ENCODE measurements at regions not wholly inside any gene's neighbourhood (a gene's known extent, or its start where the extent isn't known, plus 50 kb on each side); places are given as distances from the start of the nearest gene placed in this dataset.

GRCh38 chr9:1951446-1951845, 63.7 kb upstream of the SMARCA2 start:
- Mint-ChIP-seq H3K27me3 (no peaks in the 10 kb centered on the region), H3K27ac (no peak overlapping the region), H3K9me3 (no peaks in the 10 kb centered on the region), H3K36me3 (no peaks in the 10 kb centered on the region), H3K4me3 (no peak overlapping the region), H3K4me1 (ENCODE audit: low read depth) (no peaks in the 10 kb centered on the region)
- ChIA-PET POLR2A (no interaction called here), CTCF (interaction anchor here (0.6 kb wide), 1 partner anchor 136 kb away, joined by 3 read pairs; no protein-coding TSS in a partner anchor)
- intact Hi-C loops (cut with micrococcal nuclease), result no loop called here
- DNase-seq, result no peak

DNA sequence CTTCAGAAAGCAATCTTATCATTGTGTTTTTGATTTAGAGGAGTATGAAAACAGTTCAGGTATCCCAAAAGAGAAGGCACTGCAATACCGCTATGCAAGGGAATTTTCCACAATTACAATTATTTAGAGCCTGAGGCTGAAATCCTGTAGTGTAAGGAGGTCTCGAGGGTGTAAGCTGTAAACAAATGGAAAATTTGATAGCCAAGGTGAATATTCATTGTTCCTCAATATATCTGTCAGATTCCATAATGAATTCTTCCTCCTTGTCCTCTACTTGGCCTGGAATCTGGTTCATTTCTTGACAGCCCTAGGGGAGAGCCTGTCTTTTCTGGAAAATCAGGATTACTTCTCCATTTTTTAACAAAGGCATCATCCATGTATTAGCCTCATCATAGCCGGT, 63.1 kb upstream of the SMARCA2 start:
- ChIA-PET CTCF (no interaction called here), POLR2A (no interaction called here)
- no peaks in the 10 kb centered on the region for H3K27me3 Mint-ChIP-seq
- DNase-seq, result no peak
- H3K27ac Mint-ChIP-seq, result no peak overlapping the region
- H3K36me3 Mint-ChIP-seq, result no peaks in the 10 kb centered on the region
- no peak overlapping the region for H3K4me3 Mint-ChIP-seq
- H3K9me3 Mint-ChIP-seq, result no peaks in the 10 kb centered on the region
- no peaks in the 10 kb centered on the region for H3K4me1 Mint-ChIP-seq (ENCODE audit: low read depth)
- intact Hi-C loops (cut with micrococcal nuclease), result no loop called here

GRCh38 chr9:1954238-1954637, 60.9 kb upstream of the SMARCA2 start:
- Mint-ChIP-seq H3K36me3 (no peaks in the 10 kb centered on the region), H3K4me3 (no peak overlapping the region), H3K27ac (no peak overlapping the region), H3K4me1 (ENCODE audit: low read depth) (no peaks in the 10 kb centered on the region), H3K9me3 (no peaks in the 10 kb centered on the region), H3K27me3 (no peaks in the 10 kb centered on the region)
- DNase-seq, result no peak
- ChIA-PET CTCF (no interaction called here), POLR2A (no interaction called here)
- intact Hi-C loops (cut with micrococcal nuclease), result no loop called here

- intact Hi-C loops (cut with micrococcal nuclease), result no loop called here
- ChIA-PET CTCF (no interaction called here), POLR2A (no interaction called here)
These were observed 58.2 kb upstream of the SMARCA2 start for GRCh38 chr9:1956958-1957357.

DNA sequence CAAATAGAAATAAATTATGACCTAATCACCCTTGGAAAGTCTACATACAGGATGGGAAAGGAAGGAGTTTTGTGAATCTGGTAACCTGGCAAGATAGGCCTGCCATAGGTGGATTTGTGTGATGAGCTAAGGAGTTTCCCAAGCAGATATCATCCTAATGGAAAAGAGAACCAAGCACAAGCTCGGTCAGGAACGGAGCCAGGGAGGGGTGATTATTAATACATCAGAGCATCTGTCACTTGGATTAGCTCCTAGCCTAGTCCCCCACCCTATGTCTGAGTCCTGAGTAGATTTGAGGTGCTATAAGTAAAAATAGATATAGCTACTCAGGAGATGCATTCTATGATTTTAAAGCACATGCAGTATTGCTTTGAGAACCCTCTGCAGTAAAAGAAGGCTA, 57.3 kb upstream of the SMARCA2 start:
- no peaks in the 10 kb centered on the region for H3K9me3 Mint-ChIP-seq
- no peaks in the 10 kb centered on the region for H3K36me3 Mint-ChIP-seq
- H3K27ac Mint-ChIP-seq, result no peak overlapping the region
- no peak for DNase-seq
- intact Hi-C loops (cut with micrococcal nuclease), result no loop called here
- POLR2A ChIA-PET, result no interaction called here
- H3K27me3 Mint-ChIP-seq, result no peaks in the 10 kb centered on the region
- H3K4me1 Mint-ChIP-seq (ENCODE audit: low read depth), result no peaks in the 10 kb centered on the region
- no peak overlapping the region for H3K4me3 Mint-ChIP-seq
- CTCF ChIA-PET, result no interaction called here

More at GRCh38 chr9:1956958-1957357, 58.2 kb upstream of the SMARCA2 start:
- Mint-ChIP-seq H3K9me3 (no peaks in the 10 kb centered on the region), H3K27ac (no peak overlapping the region), H3K36me3 (no peaks in the 10 kb centered on the region), H3K4me3 (no peak overlapping the region), H3K27me3 (no peaks in the 10 kb centered on the region), H3K4me1 (ENCODE audit: low read depth) (no peaks in the 10 kb centered on the region)
- no peak for DNase-seq

DNA sequence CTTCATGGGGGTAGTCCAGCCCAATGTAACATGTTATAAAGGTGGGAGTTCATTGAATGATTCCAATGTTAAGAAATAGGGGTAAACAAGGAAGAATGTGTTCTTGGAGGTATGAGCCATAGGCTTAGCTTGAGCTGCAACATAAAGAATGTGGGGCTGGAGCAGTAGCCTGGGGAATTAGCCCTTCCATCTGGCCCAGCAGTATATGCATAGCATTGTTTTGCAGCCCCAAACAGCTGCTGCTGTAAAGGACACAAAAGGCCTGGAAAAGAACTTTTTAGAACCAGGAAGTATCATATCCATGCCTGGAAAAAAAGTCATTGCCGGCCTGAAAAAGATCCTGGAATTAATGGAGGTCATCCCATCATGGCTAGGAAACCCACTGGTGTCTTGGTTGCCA, 55.8 kb upstream of the SMARCA2 start:
- no peaks in the 10 kb centered on the region for H3K36me3 Mint-ChIP-seq
- ChIA-PET POLR2A (no interaction called here), CTCF (interaction anchor here (0.6 kb wide), 1 partner anchor 958 kb away, joined by 3 read pairs; no protein-coding TSS in a partner anchor)
- H3K27ac Mint-ChIP-seq, result no peak overlapping the region
- H3K27me3 Mint-ChIP-seq, result no peaks in the 10 kb centered on the region
- intact Hi-C loops (cut with micrococcal nuclease), result no loop called here
- H3K4me1 Mint-ChIP-seq (ENCODE audit: low read depth), result no peaks in the 10 kb centered on the region
- H3K4me3 Mint-ChIP-seq, result no peak overlapping the region
- DNase-seq, result no peak
- H3K9me3 Mint-ChIP-seq, result no peaks in the 10 kb centered on the region

DNA sequence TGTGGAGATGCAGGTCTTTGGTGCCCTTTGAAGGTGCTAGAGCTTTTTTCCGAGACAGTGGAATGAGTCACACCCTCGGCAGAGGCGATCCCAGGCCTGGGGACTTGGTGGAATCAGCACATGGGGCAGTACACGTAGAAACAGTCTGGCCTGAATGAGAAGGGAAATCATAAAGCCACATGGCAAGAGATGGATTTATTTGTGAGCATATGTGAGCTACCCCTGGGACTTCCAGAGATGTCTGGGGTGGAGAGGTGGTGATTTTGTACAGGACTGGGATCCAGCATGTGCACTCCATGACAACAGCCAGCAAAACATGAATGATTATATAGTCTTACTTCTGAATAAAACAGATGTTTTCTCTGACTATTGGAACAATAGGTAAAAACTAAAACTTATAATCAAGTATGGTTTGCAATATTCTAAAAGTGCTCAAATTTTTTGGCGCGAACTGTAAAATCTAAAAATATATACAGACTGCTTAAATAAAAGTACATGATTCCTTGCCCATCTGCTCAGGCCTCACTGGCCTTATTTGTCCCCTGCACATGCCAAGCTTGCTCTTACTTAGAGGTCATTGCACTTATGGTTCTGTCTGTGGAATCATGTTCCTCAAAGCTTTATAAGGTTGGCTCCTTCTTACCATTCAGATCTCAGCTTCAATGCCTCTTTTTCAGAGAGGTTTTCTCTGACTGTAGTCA, 54.7 kb upstream of the SMARCA2 start:
- no peak overlapping the region for H3K4me3 Mint-ChIP-seq
- H3K27me3 Mint-ChIP-seq, result peaks cover 3% of the 10 kb centered on the region
- ChIA-PET CTCF (no interaction called here), POLR2A (no interaction called here)
- no peak for DNase-seq
- H3K9me3 Mint-ChIP-seq, result no peaks in the 10 kb centered on the region
- intact Hi-C loops (cut with micrococcal nuclease), result no loop called here
- no peak overlapping the region for H3K27ac Mint-ChIP-seq
- no peaks in the 10 kb centered on the region for H3K4me1 Mint-ChIP-seq (ENCODE audit: low read depth)
- H3K36me3 Mint-ChIP-seq, result no peaks in the 10 kb centered on the region

DNA sequence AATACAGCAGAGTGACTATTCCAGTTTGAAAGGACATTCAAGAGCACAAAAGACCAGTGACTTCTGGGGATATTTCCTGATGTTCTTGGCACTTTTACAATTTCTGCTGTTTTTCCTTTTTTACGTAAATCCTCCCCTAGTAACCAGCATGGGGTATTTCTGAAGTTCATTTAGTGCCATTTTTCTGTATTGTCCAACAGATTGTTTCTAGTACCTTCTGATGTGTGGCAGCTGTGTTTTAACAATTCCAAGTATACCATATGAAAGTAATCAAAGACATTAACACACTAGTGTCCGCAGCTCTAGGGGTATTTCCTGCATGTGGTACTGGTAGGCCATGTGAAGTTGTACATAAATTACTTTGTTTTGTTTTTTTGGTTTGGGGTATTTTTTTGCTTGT, 53.0 kb upstream of the SMARCA2 start:
- Mint-ChIP-seq H3K27ac (no peak overlapping the region), H3K9me3 (no peaks in the 10 kb centered on the region), H3K36me3 (no peaks in the 10 kb centered on the region), H3K4me3 (no peak overlapping the region), H3K27me3 (peaks cover 3% of the 10 kb centered on the region), H3K4me1 (ENCODE audit: low read depth) (no peaks in the 10 kb centered on the region)
- ChIA-PET CTCF (interaction anchor here (0.6 kb wide), 1 partner anchor 23 kb away, joined by 3 read pairs; no protein-coding TSS in a partner anchor), POLR2A (no interaction called here)
- DNase-seq, result no peak
- intact Hi-C loops (cut with micrococcal nuclease), result no loop called here

- CTCF ChIA-PET, result no interaction called here
- no peak overlapping the region for H3K4me3 Mint-ChIP-seq
- no peaks in the 10 kb centered on the region for H3K9me3 Mint-ChIP-seq
- peaks cover 3% of the 10 kb centered on the region for H3K27me3 Mint-ChIP-seq
- POLR2A ChIA-PET, result no interaction called here
- H3K4me1 Mint-ChIP-seq (ENCODE audit: low read depth), result no peaks in the 10 kb centered on the region
- no peak overlapping the region for H3K27ac Mint-ChIP-seq
- intact Hi-C loops (cut with micrococcal nuclease), result no loop called here
- no peak for DNase-seq
- H3K36me3 Mint-ChIP-seq, result no peaks in the 10 kb centered on the region
These were observed 52.5 kb upstream of the SMARCA2 start for GRCh38 chr9:1962588-1963106.

DNA sequence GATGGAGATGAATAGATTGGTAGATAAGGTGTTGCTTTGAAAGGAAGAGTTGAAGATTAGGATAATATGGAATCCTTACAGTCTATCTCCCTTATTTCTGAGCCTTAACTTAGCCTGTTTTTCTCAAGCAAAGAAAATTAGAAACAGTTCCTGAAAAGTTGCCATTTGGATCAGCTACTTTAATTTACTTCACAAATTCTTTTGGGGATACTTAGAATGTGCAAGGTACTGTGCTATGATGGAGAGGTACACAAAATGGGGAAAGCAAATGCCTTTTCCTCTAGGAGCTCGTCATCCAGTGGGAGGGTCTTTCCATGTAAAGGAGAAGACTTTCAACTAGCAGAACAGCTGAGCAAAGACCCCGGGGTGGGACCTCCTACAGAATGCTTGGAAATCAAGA, 51.1 kb upstream of the SMARCA2 start:
- Mint-ChIP-seq H3K4me1 (ENCODE audit: low read depth) (no peaks in the 10 kb centered on the region), H3K27ac (no peak overlapping the region), H3K36me3 (no peaks in the 10 kb centered on the region), H3K4me3 (no peak overlapping the region), H3K9me3 (no peaks in the 10 kb centered on the region), H3K27me3 (peaks cover 3% of the 10 kb centered on the region)
- ChIA-PET POLR2A (no interaction called here), CTCF (no interaction called here)
- no peak for DNase-seq
- intact Hi-C loops (cut with micrococcal nuclease), result no loop called here

Measured in activated CD4-positive, alpha-beta memory T cell treated with anti-CD3 and anti-CD28 coated beads for 36 hours (primary cell).